OCI-LY1 (cell line): ENCODE measurements at regions not wholly inside any gene's neighbourhood (a gene's known extent, or its start where the extent isn't known, plus 50 kb on each side); places are given as distances from the start of the nearest gene placed in this dataset.

Experiments
- H2AFZ ChIP-seq: fragments of 200-600 bp; sonication (generic), shearing (Covaris generic); 2 replicates; pipeline ENCODE4 v1.6.0; 2014; ENCODE audit warnings: antibody characterized with exemption, mild to moderate bottlenecking, low read length
- H3F3A ChIP-seq: fragments of 200-600 bp; sonication (generic), shearing (Covaris generic); 2 replicates; pipeline ENCODE4 v1.6.0; 2014; ENCODE audit warnings: mild to moderate bottlenecking, antibody characterized with exemption, low read length, moderate library complexity; ENCODE audit not compliant: insufficient read depth
- H3K27ac ChIP-seq: fragments of 200-600 bp; sonication (generic); 2 replicates; pipeline ENCODE4 v1.5.1; 2014; ENCODE audit warnings: low read length, mixed run types, mild to moderate bottlenecking, low read depth; ENCODE audit not compliant: poor library complexity, severe bottlenecking
- H3K27me3 ChIP-seq: fragments of 200-600 bp; sonication (generic); 2 replicates; pipeline ENCODE4 v1.6.0; 2014; ENCODE audit warnings: antibody characterized with exemption, mild to moderate bottlenecking, low read length, moderate library complexity; ENCODE audit not compliant: insufficient read depth
- H3K36me3 ChIP-seq: fragments of 200-600 bp; sonication (generic); 2 replicates; pipeline ENCODE4 v1.6.1; 2014; ENCODE audit warnings: mild to moderate bottlenecking, antibody characterized with exemption, low read length, moderate library complexity, mixed read lengths; ENCODE audit not compliant: insufficient read depth
- H3K4me1 ChIP-seq: fragments of 200-600 bp; sonication (generic); 2 replicates; pipeline ENCODE4 v1.5.1; 2014; ENCODE audit warnings: mild to moderate bottlenecking, low read length, moderate library complexity; ENCODE audit not compliant: insufficient read depth, severe bottlenecking
- H3K4me2 ChIP-seq: fragments of 200-600 bp; sonication (generic), shearing (Covaris generic); 2 replicates; pipeline ENCODE4 v1.6.1; 2014; ENCODE audit warnings: low read length
- H3K4me3 ChIP-seq: fragments of 200-600 bp; sonication (generic); 2 replicates; pipeline ENCODE4 v1.5.1; 2014; ENCODE audit warnings: low read length, low read depth, mild to moderate bottlenecking, mixed read lengths; ENCODE audit not compliant: poor library complexity, severe bottlenecking
- H3K79me2 ChIP-seq: fragments of 200-600 bp; shearing (Covaris generic); 2 replicates; pipeline ENCODE4 v1.6.1; 2016; ENCODE audit warnings: mixed run types, low read length, mixed read lengths; ENCODE audit not compliant: insufficient read depth
- H3K9ac ChIP-seq: fragments of 200-600 bp; sonication (generic), shearing (Covaris generic); 2 replicates; pipeline ENCODE4 v1.6.1; 2014; ENCODE audit warnings: mild to moderate bottlenecking, low read length, mixed read lengths
- H3K9me2 ChIP-seq: fragments of 200-600 bp; sonication (generic), shearing (Covaris generic); 2 replicates; pipeline ENCODE4 v1.6.1; 2014; ENCODE audit warnings: low read depth, mild to moderate bottlenecking, low read length, mixed read lengths
- H3K9me3 ChIP-seq: fragments of 200-600 bp; shearing (Covaris generic); 2 replicates; pipeline ENCODE4 v1.6.1; 2014; ENCODE audit warnings: low read length, mixed read lengths
- H4K20me1 ChIP-seq: fragments of 200-600 bp; sonication (generic), shearing (Covaris generic); 2 replicates; pipeline ENCODE4 v1.6.0; 2016; ENCODE audit warnings: mild to moderate bottlenecking, low read length; ENCODE audit not compliant: insufficient read depth
- CTCF ChIP-seq: fragments of 200-600 bp; sonication (generic), shearing (Covaris generic); IDR thresholded peaks from 2 replicates; pipeline ENCODE4 v1.5.1; 2017; ENCODE audit warnings: mild to moderate bottlenecking, antibody characterized with exemption, low read length, moderate library complexity, mixed read lengths
- EZH2 ChIP-seq: fragments of 200-600 bp; sonication (generic), shearing (Covaris generic); IDR thresholded peaks from 2 replicates; pipeline ENCODE4 v1.8.0; 2017; ENCODE audit warnings: borderline replicate concordance, mixed run types, mild to moderate bottlenecking, antibody characterized with exemption, low read length, moderate library complexity, mixed read lengths

- TF ChIP-seq CTCF = no peak
- no peak for TF ChIP-seq EZH2
- Histone ChIP-seq H3K27ac (no peak overlapping the region), H4K20me1 (no peaks in the 10 kb centered on the region), H3K9ac (no peak overlapping the region), H3K36me3 (no peaks in the 10 kb centered on the region), H3K79me2 (no peaks in the 10 kb centered on the region), H3K9me2 (no peaks in the 10 kb centered on the region), H3K4me3 (no peak overlapping the region), H3K4me1 (no peaks in the 10 kb centered on the region), H3K4me2 (no peak overlapping the region), H2AFZ (no peak overlapping the region), H3K9me3 (no peaks in the 10 kb centered on the region), H3F3A (no peaks in the 10 kb centered on the region), H3K27me3 (no peaks in the 10 kb centered on the region)
These were observed 708.4 kb upstream of the ADAMTS5 start for GRCh38 chr21:27675306-27675705.

GRCh38 chr21:27674041-27674615 is 707.2 kb upstream of the ADAMTS5 start:
- TF ChIP-seq CTCF (no peak), EZH2 (no peak)
- Histone ChIP-seq H3K27me3 (no peaks in the 10 kb centered on the region), H3K4me3 (no peak overlapping the region), H3K27ac (no peak overlapping the region), H3K9ac (no peak overlapping the region), H3K79me2 (no peaks in the 10 kb centered on the region), H3K4me2 (no peak overlapping the region), H2AFZ (no peak overlapping the region), H3K9me3 (no peaks in the 10 kb centered on the region), H3K4me1 (no peaks in the 10 kb centered on the region), H4K20me1 (no peaks in the 10 kb centered on the region), H3F3A (no peaks in the 10 kb centered on the region), H3K36me3 (no peaks in the 10 kb centered on the region), H3K9me2 (no peaks in the 10 kb centered on the region)

GRCh38 chr21:27673581-27673980 is 706.7 kb upstream of the ADAMTS5 start:
- Histone ChIP-seq H3K79me2 (no peaks in the 10 kb centered on the region), H3K9ac (no peak overlapping the region), H3F3A (no peaks in the 10 kb centered on the region), H3K4me3 (no peak overlapping the region), H3K36me3 (no peaks in the 10 kb centered on the region), H3K4me2 (no peak overlapping the region), H2AFZ (no peak overlapping the region), H3K9me3 (no peaks in the 10 kb centered on the region), H4K20me1 (no peaks in the 10 kb centered on the region), H3K4me1 (no peaks in the 10 kb centered on the region), H3K9me2 (no peaks in the 10 kb centered on the region), H3K27me3 (no peaks in the 10 kb centered on the region), H3K27ac (no peak overlapping the region)
- no peak for TF ChIP-seq CTCF
- no peak for TF ChIP-seq EZH2
